ENCODE measurements at regions not wholly inside any gene's neighbourhood (a gene's known extent, or its start where the extent isn't known, plus 50 kb on each side); places are given as distances from the start of the nearest gene placed in this dataset.

DNA sequence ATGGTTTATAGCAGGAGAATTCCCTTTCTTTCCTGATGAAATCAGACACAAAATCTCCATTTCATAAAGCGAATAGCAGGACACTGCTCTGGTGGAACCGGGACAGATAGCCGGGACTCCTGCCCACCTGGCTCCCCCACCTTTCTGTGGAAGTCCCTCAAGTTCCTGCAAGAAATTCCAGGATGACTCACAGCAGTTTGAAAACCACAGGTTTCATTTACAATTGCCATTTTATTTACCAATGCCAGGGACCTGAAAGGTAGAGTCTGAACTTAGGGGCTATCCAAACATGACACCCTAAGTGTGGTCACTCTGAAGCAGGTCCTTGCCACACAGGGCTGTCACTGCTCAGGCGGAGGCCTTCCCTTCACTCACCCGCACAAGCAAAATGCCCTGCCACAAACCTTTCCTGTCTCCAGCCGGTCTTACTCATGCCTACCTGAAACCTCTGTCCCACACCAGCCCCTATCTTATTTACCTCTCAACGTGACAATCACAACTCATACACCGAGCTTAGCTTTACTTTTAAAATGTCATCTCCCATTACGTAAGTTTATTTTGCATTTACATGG, 63.3 kb upstream of the TAF1L start:
- H3K4me3 ChIP-seq (replicated peaks; ENCODE audit: low read depth, low read length), result no peak overlapping the region
- no peak for TF ChIP-seq CTCF (IDR thresholded peaks at IDR 0.05; ENCODE audit: low read length, missing control alignments)
- no peak for DNase-seq (ENCODE audit: low read depth)

GRCh38 chr9:32701321-32702022, 66.0 kb upstream of the TAF1L start:
- peak; percentile 25 for DNase-seq (ENCODE audit: low read depth)
- no peak for TF ChIP-seq CTCF (IDR thresholded peaks at IDR 0.05; ENCODE audit: low read length, missing control alignments)

GRCh38 chr9:32703635-32704034, 68.2 kb upstream of the TAF1L start:
- no peak for DNase-seq (ENCODE audit: low read depth)
- no peak overlapping the region for H3K4me3 ChIP-seq (replicated peaks; ENCODE audit: low read depth, low read length)
- peak; percentile 39 for TF ChIP-seq CTCF (IDR thresholded peaks at IDR 0.05; ENCODE audit: low read length, missing control alignments)

More at GRCh38 chr9:32701321-32702022, 66.0 kb upstream of the TAF1L start:
- no peak overlapping the region for H3K4me3 ChIP-seq (replicated peaks; ENCODE audit: low read depth, low read length)

DNA sequence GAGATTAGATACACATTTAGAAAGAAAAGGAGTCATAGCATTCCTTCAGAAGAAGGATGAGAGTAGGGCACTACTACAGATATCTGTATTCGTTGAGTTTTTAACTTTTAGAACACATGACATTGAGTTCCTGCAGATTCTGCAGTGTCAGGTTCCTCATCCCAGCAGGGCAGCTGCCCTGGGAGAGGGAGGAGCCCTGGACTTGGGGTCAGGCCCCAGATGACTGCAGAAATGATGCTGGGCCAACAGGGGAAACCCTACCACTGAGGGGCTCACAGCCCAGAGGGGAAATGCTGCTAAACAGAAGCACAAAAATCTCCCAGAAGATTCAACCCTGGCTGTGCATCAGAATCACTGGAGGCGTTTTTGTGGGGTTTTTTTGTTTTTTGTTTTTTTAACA, 68.9 kb upstream of the TAF1L start:
- H3K4me3 ChIP-seq (replicated peaks; ENCODE audit: low read depth, low read length), result no peak overlapping the region
- DNase-seq (ENCODE audit: low read depth), result no peak
- no peak for TF ChIP-seq CTCF (IDR thresholded peaks at IDR 0.05; ENCODE audit: low read length, missing control alignments)

DNA sequence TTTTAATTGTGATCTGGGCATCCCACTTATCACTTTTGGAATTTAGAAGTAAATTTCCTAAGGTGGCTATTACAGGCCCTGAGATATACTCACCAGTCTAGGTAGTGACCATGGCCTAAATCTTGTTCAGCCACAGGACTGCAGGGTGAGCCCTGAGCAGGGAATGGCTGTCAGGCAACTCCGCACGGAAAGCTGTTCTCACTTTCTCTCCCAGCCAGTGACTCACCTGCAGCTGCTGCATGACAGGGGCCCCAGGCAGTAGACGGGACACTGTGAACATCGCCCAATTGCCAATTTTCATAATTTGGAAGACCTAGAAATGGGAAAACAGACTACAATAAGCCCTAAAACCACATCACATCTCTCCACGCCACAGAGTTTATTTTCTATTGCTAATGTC, 69.6 kb upstream of the TAF1L start:
- TF ChIP-seq CTCF (IDR thresholded peaks at IDR 0.05; ENCODE audit: low read length, missing control alignments), result no peak
- no peak overlapping the region for H3K4me3 ChIP-seq (replicated peaks; ENCODE audit: low read depth, low read length)
- peak; percentile 31 for DNase-seq (ENCODE audit: low read depth)

DNA sequence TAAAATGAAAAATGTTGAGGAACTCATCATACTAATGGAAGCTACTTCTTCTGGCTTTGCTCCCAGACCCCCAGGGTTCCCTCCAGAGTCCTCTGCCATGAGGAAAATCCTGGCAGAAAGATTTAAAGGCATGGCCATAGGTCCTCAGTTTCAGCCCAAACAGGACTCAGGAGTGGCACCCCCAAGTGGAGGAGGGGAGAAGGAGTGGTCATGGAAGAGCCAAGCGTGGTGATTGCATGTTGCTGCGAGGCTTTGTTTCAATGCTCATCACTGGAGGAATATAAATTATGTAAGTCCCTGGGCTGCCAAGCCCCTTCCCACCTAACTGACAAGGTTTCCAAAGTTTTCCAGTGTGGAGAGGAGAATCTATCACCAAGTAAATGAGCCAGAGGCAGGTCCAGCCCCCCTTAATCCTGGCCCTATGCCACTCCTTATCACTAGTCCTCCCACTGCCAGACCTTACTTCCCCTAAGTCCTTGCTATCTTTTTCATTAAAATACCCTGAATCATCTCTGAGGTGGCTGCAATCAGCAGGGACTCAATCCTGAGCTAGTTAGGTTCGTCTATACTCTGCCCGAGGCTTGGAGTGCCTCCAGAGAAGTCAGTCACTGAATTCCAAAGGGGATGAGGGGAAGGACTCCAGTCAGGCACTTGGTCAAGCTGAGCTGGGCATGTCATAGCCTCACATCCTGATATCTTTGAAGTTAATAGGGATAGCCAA, 70.7 kb upstream of the TAF1L start:
- DNase-seq (ENCODE audit: low read depth), result peak; percentile 20
- H3K4me3 ChIP-seq (replicated peaks; ENCODE audit: low read depth, low read length), result no peak overlapping the region
- TF ChIP-seq CTCF (IDR thresholded peaks at IDR 0.05; ENCODE audit: low read length, missing control alignments), result no peak

Measured in fibroblast of pulmonary artery (primary cell).